Ramos (cell line): ENCODE measurements at regions not wholly inside any gene's neighbourhood (a gene's known extent, or its start where the extent isn't known, plus 50 kb on each side); places are given as distances from the start of the nearest gene placed in this dataset.

Experiments
- in situ Hi-C: fragments of 300-500 bp; cut with MboI; formaldehyde crosslinking; loops from one replicate; pipeline ENCODE4 v1.14.3; 2022; ENCODE audit warnings: low sequenced_read_pairs; ENCODE audit not compliant: unreplicated experiment

GRCh38 chr18:77439888-77440287 lies 190.2 kb downstream of the GALR1 start:
- in situ Hi-C loops = no loop called here

- in situ Hi-C loops = no loop called here
These were observed 192.7 kb downstream of the GALR1 start for GRCh38 chr18:77442393-77442792.

- in situ Hi-C loops = no loop called here
These were observed 194.7 kb downstream of the GALR1 start for GRCh38 chr18:77444385-77444784.

GRCh38 chr18:77448046-77448445 lies 198.4 kb downstream of the GALR1 start:
- in situ Hi-C loops = no loop called here

- in situ Hi-C loops = no loop called here
These were observed 205.4 kb downstream of the GALR1 start for GRCh38 chr18:77455004-77455403.

GRCh38 chr18:77457681-77458080 lies 208.0 kb downstream of the GALR1 start:
- in situ Hi-C loops = no loop called here

- in situ Hi-C loops = no loop called here
These were observed 211.5 kb downstream of the GALR1 start for GRCh38 chr18:77461062-77461688.

- in situ Hi-C loops = no loop called here
These were observed 215.3 kb downstream of the GALR1 start for GRCh38 chr18:77464917-77465316.

- in situ Hi-C loops = no loop called here
These were observed 217.2 kb downstream of the GALR1 start for GRCh38 chr18:77466890-77467289.

GRCh38 chr18:77469131-77469530 lies 219.5 kb downstream of the GALR1 start:
- in situ Hi-C loops = no loop called here

- in situ Hi-C loops = no loop called here
These were observed 221.1 kb downstream of the GALR1 start for GRCh38 chr18:77470569-77471413.

- in situ Hi-C loops = no loop called here
These were observed 222.9 kb downstream of the GALR1 start for GRCh38 chr18:77472509-77472908.

GRCh38 chr18:77478646-77479442 lies 229.2 kb downstream of the GALR1 start:
- in situ Hi-C loops = no loop called here

- in situ Hi-C loops = no loop called here
These were observed 231.9 kb downstream of the GALR1 start for GRCh38 chr18:77481541-77481940.

- in situ Hi-C loops = no loop called here
These were observed 232.8 kb downstream of the GALR1 start for GRCh38 chr18:77482190-77483085.

- in situ Hi-C loops = no loop called here
These were observed 237.3 kb downstream of the GALR1 start for GRCh38 chr18:77486985-77487384.

- in situ Hi-C loops = no loop called here
These were observed 238.5 kb downstream of the GALR1 start for GRCh38 chr18:77487951-77488740.

GRCh38 chr18:77495079-77495478 lies 245.4 kb downstream of the GALR1 start:
- in situ Hi-C loops = no loop called here

- in situ Hi-C loops = no loop called here
These were observed 246.5 kb downstream of the GALR1 start for GRCh38 chr18:77495982-77496690.
